Activated T-cell treated with anti-CD3 and anti-CD28 coated beads for 48 hours (primary cell): ENCODE measurements at regions not wholly inside any gene's neighbourhood (a gene's known extent, or its start where the extent isn't known, plus 50 kb on each side); places are given as distances from the start of the nearest gene placed in this dataset.

Experiments
- DNase-seq: peaks from one replicate; pipeline ENCODE4 v3.0.0-alpha.2; 2020; ENCODE audit warnings: low read depth

GRCh38 chr6:12383448-12383847, 93.3 kb downstream of the EDN1 start:
- DNase-seq: no peak

GRCh38 chr6:12384357-12384912, 94.3 kb downstream of the EDN1 start:
- no peak for DNase-seq

- DNase-seq: no peak
Measured at GRCh38 chr6:12385316-12385715, 95.2 kb downstream of the EDN1 start.

GRCh38 chr6:12386816-12387215, 96.7 kb downstream of the EDN1 start:
- DNase-seq: no peak

GRCh38 chr6:12391472-12391871, 101.3 kb downstream of the EDN1 start:
- no peak for DNase-seq

- no peak for DNase-seq
Measured at GRCh38 chr6:12392490-12392889, 102.3 kb downstream of the EDN1 start.

GRCh38 chr6:12393100-12393499, 102.9 kb downstream of the EDN1 start:
- no peak for DNase-seq

- DNase-seq: no peak
Measured at GRCh38 chr6:12394170-12394569, 104.0 kb downstream of the EDN1 start.

GRCh38 chr6:12395898-12396297, 105.7 kb downstream of the EDN1 start:
- DNase-seq: no peak

- no peak for DNase-seq
Measured at GRCh38 chr6:12401200-12401599, 111.0 kb downstream of the EDN1 start.

- no peak for DNase-seq
Measured at GRCh38 chr6:12403201-12403826, 113.2 kb downstream of the EDN1 start.

GRCh38 chr6:12403947-12404647, 113.9 kb downstream of the EDN1 start:
- no peak for DNase-seq

GRCh38 chr6:12404651-12405050, 114.5 kb downstream of the EDN1 start:
- no peak for DNase-seq

GRCh38 chr6:12408752-12409151, 118.6 kb downstream of the EDN1 start:
- no peak for DNase-seq

- no peak for DNase-seq
Measured at GRCh38 chr6:12410946-12411345, 120.8 kb downstream of the EDN1 start.

GRCh38 chr6:12414096-12414675, 124.0 kb downstream of the EDN1 start:
- no peak for DNase-seq

- DNase-seq: no peak
Measured at GRCh38 chr6:12415980-12416598, 125.9 kb downstream of the EDN1 start.

GRCh38 chr6:12417191-12417590, 127.0 kb downstream of the EDN1 start:
- no peak for DNase-seq

- DNase-seq: no peak
Measured at GRCh38 chr6:12418946-12419345, 128.8 kb downstream of the EDN1 start.

GRCh38 chr6:12419631-12420272, 129.6 kb downstream of the EDN1 start:
- DNase-seq: no peak

- no peak for DNase-seq
Measured at GRCh38 chr6:12420626-12421025, 130.5 kb downstream of the EDN1 start.

- no peak for DNase-seq
Measured at GRCh38 chr6:12421596-12421995, 131.4 kb downstream of the EDN1 start.
